Stimulated activated CD8-positive, alpha-beta memory T cell treated with anti-CD3 and anti-CD28 coated beads, Interleukin-12 subunit alpha, Interleukin-12 subunit beta, amount 100 ng/mL, for 1 hour (primary cell): ENCODE measurements at regions not wholly inside any gene's neighbourhood (a gene's known extent, or its start where the extent isn't known, plus 50 kb on each side); places are given as distances from the start of the nearest gene placed in this dataset.
"Not testable (repeated sequence)": the region's sequence is repeated elsewhere in the genome, so short reads cannot be mapped to it uniquely, and the experiment has no call there.

Experiments used
- DNase-seq: peaks from one replicate; pipeline ENCODE4 v3.0.0-alpha.2; 2020; ENCODE audit warnings: low read depth

DNA sequence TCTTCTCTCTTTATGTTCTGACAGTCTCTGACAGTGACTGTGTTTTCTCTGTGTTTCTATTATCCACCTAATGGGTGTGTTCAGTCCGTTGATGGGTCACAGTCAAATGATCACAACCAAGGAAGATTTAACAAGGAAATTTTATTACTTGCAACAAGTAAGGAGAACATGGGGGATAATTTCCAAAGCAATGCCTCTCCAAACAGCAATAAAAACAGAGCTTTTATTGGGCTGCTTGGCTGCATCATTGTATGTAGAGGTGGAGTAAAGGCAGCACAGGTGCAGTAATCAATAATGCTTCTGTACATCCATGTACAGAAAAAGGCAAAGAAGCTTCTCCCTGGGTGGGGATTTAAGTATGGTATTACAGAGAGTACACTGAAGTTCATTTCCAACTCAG is 1525.6 kb downstream of the REEP3 start:
- DNase-seq, result no peak

- not testable (repeated sequence) for DNase-seq
Observed at GRCh38 chr10:65052111-65052510, 1530.9 kb downstream of the REEP3 start.

DNA sequence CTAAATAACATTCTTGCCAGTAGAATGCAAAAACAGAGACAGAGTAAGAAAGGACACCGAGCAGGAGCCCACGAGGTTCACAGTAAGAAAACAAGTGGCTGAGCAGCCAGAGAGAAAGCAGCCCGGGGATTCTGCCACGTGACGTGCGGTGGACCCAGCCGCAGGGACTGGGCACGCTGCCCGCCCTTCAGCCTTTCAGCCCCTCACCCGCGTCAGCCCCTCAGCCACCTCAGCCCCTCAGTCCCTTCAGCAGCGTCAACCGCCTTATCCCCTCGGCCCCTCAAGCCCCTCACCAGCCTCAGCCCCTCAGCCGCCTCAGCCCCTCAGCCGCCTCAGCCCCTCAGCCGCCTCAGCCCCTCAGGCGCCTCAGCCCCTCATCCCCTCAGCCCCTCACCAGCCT is 1532.2 kb downstream of the REEP3 start:
- not testable (repeated sequence) for DNase-seq

GRCh38 chr10:65053831-65054351 is 1532.7 kb downstream of the REEP3 start:
- not testable (repeated sequence) for DNase-seq

DNA sequence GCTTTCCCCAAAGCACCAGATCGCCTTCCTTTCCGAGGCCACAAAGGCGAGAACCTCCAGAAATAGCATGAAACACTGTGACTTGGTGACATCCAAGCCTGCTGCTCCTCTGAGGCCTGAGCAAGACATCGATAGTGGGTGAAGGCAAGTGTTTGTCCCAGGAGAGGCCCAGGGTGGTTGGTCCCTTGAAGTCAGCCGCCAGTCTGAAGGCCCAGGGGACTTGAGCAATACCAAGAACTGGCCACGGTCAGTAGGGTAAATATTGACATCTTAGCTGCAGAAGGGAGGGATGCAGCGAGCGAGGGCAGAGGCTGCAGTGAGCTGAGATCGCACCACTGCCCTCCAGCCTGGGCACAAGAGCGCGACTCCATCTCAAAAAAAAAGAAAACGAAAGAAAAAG is 1533.5 kb downstream of the REEP3 start:
- DNase-seq, result not testable (repeated sequence)

- DNase-seq, result no peak
Observed at GRCh38 chr10:65065278-65065677, 1544.1 kb downstream of the REEP3 start.

DNA sequence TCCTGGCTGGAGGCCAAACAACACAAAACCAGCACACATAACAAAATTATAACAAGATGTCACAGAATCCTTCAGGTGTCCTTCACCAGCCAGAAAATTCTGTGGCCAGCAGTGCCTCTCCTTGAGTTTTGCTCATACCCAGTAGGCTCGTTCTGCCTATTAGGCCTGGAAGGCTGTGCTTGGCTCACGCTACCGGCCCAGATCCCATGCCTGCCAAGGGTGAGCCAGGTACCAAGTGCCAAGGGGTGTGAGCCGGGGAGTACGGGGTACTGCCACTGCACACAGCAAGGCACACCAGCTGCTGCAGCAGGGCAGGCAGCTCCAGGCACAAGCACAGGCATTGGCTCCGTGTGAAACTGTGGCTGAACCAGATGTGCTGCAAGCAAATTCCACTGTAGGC is 1562.0 kb downstream of the REEP3 start:
- DNase-seq, result no peak

DNA sequence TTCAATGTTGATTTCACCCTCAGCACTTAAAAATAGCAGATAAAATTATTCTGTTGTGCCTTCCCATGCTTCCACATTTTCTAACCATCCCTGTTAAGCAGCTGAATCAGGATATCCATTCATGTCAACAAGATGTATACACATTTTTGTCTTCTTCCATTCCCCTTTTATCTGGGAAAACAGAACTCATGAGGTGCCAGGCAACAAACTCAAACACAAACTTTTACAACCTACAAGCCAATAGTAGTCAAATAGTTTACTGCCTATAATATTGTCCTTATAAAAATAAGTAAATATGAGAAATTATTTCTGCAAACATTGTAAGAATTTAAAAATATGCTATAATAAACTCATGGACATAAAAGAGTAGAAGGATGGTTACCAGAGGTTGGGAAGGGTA is 1569.8 kb downstream of the REEP3 start:
- no peak for DNase-seq

- no peak for DNase-seq
Observed at GRCh38 chr10:65100146-65100545, 1578.9 kb downstream of the REEP3 start.

DNA sequence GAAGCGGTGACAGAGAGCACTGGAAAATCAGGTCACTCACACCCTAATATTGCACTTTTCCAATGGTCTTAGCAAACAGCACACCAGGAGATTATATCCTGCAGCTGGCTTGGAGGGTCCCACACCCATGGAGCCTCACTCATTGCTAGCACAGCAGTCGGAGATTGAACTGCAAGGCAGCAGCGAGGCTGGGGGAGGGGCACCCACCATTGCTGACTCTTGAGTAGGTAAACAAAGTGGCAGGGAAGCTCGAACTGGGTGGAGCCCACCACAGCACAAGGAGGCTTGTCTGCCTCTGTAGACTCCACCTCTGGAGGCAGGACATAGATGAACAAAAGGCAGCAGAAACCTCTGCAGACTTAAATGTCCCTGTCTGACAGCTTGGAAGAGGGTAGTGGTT is 1579.7 kb downstream of the REEP3 start:
- not testable (repeated sequence) for DNase-seq

DNA sequence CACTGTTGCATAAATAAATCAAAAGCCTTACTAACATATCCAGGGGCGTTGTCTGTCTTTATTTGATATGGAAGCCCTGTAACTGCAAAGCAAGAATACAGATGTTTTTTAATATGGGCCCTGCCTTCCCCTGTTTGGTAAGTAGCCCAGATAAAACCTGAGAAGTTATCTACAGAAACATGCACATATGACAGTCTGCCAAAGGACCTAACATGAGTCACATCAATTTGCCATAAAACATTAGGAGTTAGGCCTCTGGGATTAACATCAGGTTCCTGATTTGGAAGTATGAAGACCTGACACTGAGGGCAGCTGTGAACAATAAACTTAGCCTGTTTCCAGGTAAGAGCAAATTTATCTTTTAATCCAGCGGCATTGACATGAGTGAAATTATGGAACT is 1588.8 kb downstream of the REEP3 start:
- no peak for DNase-seq

- not testable (repeated sequence) for DNase-seq
Observed at GRCh38 chr10:65111059-65111458, 1589.9 kb downstream of the REEP3 start.

- DNase-seq, result no peak
Observed at GRCh38 chr10:65112573-65112972, 1591.4 kb downstream of the REEP3 start.

- no peak for DNase-seq
Observed at GRCh38 chr10:65123120-65123519, 1601.9 kb downstream of the REEP3 start.

- DNase-seq, result no peak
Observed at GRCh38 chr10:65125212-65125611, 1604.0 kb downstream of the REEP3 start.

- DNase-seq, result no peak
Observed at GRCh38 chr10:65126288-65126687, 1605.1 kb downstream of the REEP3 start.

GRCh38 chr10:65128277-65128676 is 1607.1 kb downstream of the REEP3 start:
- no peak for DNase-seq

DNA sequence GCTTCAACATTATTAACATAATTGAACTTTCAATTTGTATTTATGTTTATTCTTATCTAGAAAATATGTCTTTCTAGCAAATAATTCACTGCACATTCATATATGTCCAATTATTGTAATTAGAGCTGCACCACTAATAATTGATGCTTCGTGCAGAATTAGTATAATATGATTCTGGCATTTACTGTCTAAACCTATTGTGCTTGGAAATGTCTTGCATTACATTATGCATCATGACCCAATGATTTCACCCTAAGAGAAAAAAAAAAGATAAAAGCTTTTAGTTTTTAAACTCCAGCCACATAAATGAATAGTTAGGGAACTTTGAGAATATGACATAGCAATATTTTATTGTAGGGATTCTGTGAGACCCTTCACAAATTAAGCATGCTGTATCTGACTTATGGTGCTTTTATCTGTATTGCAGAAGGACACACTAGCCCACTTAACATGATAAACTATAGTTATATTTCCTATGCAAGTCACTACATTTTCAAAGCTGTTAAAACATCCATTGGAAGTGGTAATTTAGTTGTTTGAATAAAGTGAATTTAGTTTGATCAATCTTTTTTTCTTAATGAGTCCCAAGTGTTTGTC is 1609.1 kb downstream of the REEP3 start:
- DNase-seq, result no peak

- no peak for DNase-seq
Observed at GRCh38 chr10:65133652-65134051, 1612.5 kb downstream of the REEP3 start.

DNA sequence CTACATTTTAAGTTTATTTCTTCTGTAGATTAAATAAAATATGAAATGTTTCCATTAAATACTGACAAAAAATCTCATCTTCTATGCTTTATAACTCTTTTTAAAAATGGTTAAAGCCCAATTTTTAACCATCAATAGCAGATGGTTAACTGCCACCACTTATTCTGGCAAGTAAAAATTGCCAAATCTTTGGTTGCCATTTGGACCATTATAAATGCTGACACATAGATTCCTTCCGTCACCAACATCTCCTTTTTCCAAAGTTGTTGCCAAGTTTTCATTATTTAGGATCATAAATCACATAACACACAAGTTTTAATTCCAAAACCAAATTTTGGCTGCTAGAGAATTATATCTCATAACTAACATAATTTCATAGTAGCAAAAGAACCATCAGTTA is 1614.3 kb downstream of the REEP3 start:
- no peak for DNase-seq

GRCh38 chr10:65142641-65143435 is 1621.6 kb downstream of the REEP3 start:
- no peak for DNase-seq

- DNase-seq, result no peak
Observed at GRCh38 chr10:65143723-65144122, 1622.5 kb downstream of the REEP3 start.

- DNase-seq, result no peak
Observed at GRCh38 chr10:65149878-65150277, 1628.7 kb downstream of the REEP3 start.

DNA sequence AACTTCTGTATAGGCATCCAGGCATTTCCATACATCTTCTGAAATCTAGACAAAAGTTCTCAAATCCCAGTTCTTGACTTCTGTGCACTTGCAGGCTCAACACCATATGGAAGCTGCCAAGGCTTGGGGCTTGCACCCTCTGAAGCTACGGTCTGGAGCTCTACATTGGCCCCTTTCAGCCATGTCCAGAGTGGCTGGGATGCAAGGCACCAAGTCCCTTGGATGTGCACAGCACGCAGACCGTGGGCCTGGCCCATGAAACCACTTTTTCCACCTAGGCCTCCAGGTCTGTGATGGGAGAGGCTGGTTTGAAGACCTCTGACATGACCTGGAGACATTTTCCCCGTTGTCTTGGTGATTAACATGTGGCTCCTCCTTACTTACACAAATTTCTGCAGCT is 1645.1 kb downstream of the REEP3 start:
- no peak for DNase-seq
